Retinal pigment epithelial cell (primary cell): ENCODE measurements at regions not wholly inside any gene's neighbourhood (a gene's known extent, or its start where the extent isn't known, plus 50 kb on each side); places are given as distances from the start of the nearest gene placed in this dataset.
A peak's percentile ranks its signal among the peaks of the same experiment; 100 is the strongest.

Source experiments
- DNase-seq: peaks from one replicate; pipeline ENCODE4 v3.0.0-alpha.2; 2010; ENCODE audit warnings: low read depth
- H3K4me3 ChIP-seq: 2 replicates; pipeline ENCODE4 v1.5.1; 2011; ENCODE audit warnings: mild to moderate bottlenecking, low read length, control low read depth, moderate library complexity
- CTCF ChIP-seq: conservative IDR thresholded peaks from 2 replicates; pipeline ENCODE4 v1.5.1; 2011; ENCODE audit warnings: low read depth, low read length, control low read depth, inconsistent platforms

- TF ChIP-seq CTCF = no peak
- no peak for DNase-seq
- no peak overlapping the region for H3K4me3 ChIP-seq
These were observed 137.3 kb upstream of the ACO1 start for GRCh38 chr9:32247168-32247567.

GRCh38 chr9:32248189-32248712 is 136.2 kb upstream of the ACO1 start:
- H3K4me3 ChIP-seq = no peak overlapping the region
- no peak for TF ChIP-seq CTCF
- DNase-seq = no peak

GRCh38 chr9:32251539-32251938 is 132.9 kb upstream of the ACO1 start:
- peak; percentile 84 for TF ChIP-seq CTCF
- peak; percentile 26 for DNase-seq
- no peak overlapping the region for H3K4me3 ChIP-seq

GRCh38 chr9:32253731-32254130 is 130.7 kb upstream of the ACO1 start:
- no peak overlapping the region for H3K4me3 ChIP-seq
- no peak for TF ChIP-seq CTCF
- DNase-seq = no peak

- H3K4me3 ChIP-seq = no peak overlapping the region
- TF ChIP-seq CTCF = no peak
- no peak for DNase-seq
These were observed 129.4 kb upstream of the ACO1 start for GRCh38 chr9:32255026-32255425.

GRCh38 chr9:32258482-32258881 is 126.0 kb upstream of the ACO1 start:
- no peak for DNase-seq
- no peak overlapping the region for H3K4me3 ChIP-seq
- TF ChIP-seq CTCF = no peak

- no peak for TF ChIP-seq CTCF
- no peak for DNase-seq
- H3K4me3 ChIP-seq = no peak overlapping the region
These were observed 124.1 kb upstream of the ACO1 start for GRCh38 chr9:32260151-32260862.
